Stimulated activated memory B cell treated with anti-CD40 and anti-IgM and Interleukin-4, amounts not matched to agents 10 μg/mL and 1 μg/mL and 100 μg/mL, for 72 hours (primary cell): ENCODE measurements at regions not wholly inside any gene's neighbourhood (a gene's known extent, or its start where the extent isn't known, plus 50 kb on each side); places are given as distances from the start of the nearest gene placed in this dataset.
"Not testable (repeated sequence)": the region's sequence is repeated elsewhere in the genome, so short reads cannot be mapped to it uniquely, and the experiment has no call there.

Experiments used
- ATAC-seq: fragments of 150-1000 bp; cut with Tn5 transposase; 2 replicates; pipeline ENCODE4 v1.10.0; 2021
- H3K27ac Mint-ChIP-seq: one replicate; pipeline ENCODE4 v1.8.0; 2022; ENCODE audit warnings: mild to moderate bottlenecking, mixed read lengths
- H3K27me3 Mint-ChIP-seq: one replicate; pipeline ENCODE4 v1.8.0; 2022; ENCODE audit warnings: mixed read lengths
- H3K36me3 Mint-ChIP-seq: one replicate; pipeline ENCODE4 v1.8.0; 2022; ENCODE audit warnings: mixed read lengths
- H3K4me1 Mint-ChIP-seq: one replicate; pipeline ENCODE4 v1.8.0; 2022; ENCODE audit warnings: mixed read lengths
- H3K4me3 Mint-ChIP-seq: one replicate; pipeline ENCODE4 v1.8.0; 2022; ENCODE audit warnings: mild to moderate bottlenecking, moderate library complexity, mixed read lengths
- H3K9me3 Mint-ChIP-seq: one replicate; pipeline ENCODE4 v1.8.0; 2022; ENCODE audit warnings: mixed read lengths

GRCh38 chr4:10388146-10388545 is 69.1 kb downstream of the ZNF518B start:
- H3K27ac Mint-ChIP-seq, ATAC-seq, H3K36me3 Mint-ChIP-seq, H3K4me1 Mint-ChIP-seq, H3K4me3 Mint-ChIP-seq, H3K27me3 Mint-ChIP-seq: not testable (repeated sequence)
- H3K9me3 Mint-ChIP-seq = peaks cover 11% of the 10 kb centered on the region

GRCh38 chr4:10385994-10386394 is 71.2 kb downstream of the ZNF518B start:
- ATAC-seq = no peak
- no peak overlapping the region for H3K27ac Mint-ChIP-seq

GRCh38 chr4:10384974-10385373 is 72.3 kb downstream of the ZNF518B start:
- Mint-ChIP-seq H3K9me3 (no peaks in the 10 kb centered on the region), H3K27me3 (no peaks in the 10 kb centered on the region), H3K4me3 (no peak overlapping the region), H3K4me1 (no peaks in the 10 kb centered on the region), H3K27ac (no peak overlapping the region), H3K36me3 (no peaks in the 10 kb centered on the region)
- ATAC-seq = no peak

More at GRCh38 chr4:10385994-10386394, 71.2 kb downstream of the ZNF518B start:
- Mint-ChIP-seq H3K4me3 (no peak overlapping the region), H3K36me3 (no peaks in the 10 kb centered on the region), H3K4me1 (no peaks in the 10 kb centered on the region), H3K27me3 (no peaks in the 10 kb centered on the region), H3K9me3 (peaks cover 2% of the 10 kb centered on the region)

- Mint-ChIP-seq H3K36me3 (no peaks in the 10 kb centered on the region), H3K27ac (no peak overlapping the region), H3K4me3 (no peak overlapping the region), H3K27me3 (no peaks in the 10 kb centered on the region), H3K9me3 (no peaks in the 10 kb centered on the region), H3K4me1 (no peaks in the 10 kb centered on the region)
- ATAC-seq = no peak
Measured at GRCh38 chr4:10383417-10383816, 73.8 kb downstream of the ZNF518B start.

DNA sequence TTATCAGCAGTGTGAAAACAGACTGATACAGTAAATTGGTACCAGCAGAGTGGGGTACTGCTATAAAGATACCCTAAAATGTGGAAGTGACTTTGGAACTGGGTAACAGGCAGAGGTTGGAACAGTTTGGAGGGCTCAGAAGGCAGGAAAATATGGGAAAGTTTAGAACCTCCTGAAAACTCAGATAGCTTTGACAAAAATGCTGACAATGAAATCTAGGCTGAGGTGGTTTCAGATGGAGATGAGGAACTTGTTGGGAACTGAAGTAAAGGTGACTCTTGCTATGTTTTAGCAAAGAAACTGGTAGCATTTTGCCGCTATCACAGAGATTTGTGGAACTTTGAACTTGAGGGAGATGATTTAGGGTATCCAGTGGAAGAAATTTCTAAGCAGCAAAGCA is 75.1 kb downstream of the ZNF518B start:
- H3K4me1 Mint-ChIP-seq, H3K27me3 Mint-ChIP-seq, H3K27ac Mint-ChIP-seq, H3K36me3 Mint-ChIP-seq, ATAC-seq, H3K4me3 Mint-ChIP-seq, H3K9me3 Mint-ChIP-seq: not testable (repeated sequence)

- no peak for ATAC-seq
- H3K27ac Mint-ChIP-seq = no peak overlapping the region
Measured at GRCh38 chr4:10381146-10381545, 76.1 kb downstream of the ZNF518B start.

DNA sequence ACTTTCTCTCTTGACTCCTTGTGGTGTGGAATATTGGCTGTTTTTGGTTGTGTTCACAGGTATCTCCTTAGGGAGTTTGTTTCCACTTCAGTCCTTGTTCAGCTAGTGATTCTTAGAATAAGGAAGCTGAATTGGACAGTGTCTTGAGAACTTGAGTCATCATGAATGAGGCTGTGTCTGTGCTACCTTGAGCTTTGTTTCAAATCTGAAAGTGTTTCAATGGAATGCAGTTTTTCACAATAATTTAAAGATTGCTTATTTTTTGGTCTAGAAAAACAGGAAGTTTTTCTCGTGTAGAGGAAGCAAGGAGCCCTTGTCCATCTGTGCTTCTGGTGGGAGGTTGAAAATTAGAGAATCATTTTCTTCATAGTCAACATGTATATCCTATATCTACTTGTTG is 76.5 kb downstream of the ZNF518B start:
- no peak for ATAC-seq
- H3K4me1 Mint-ChIP-seq = no peaks in the 10 kb centered on the region
- H3K27ac Mint-ChIP-seq = no peak overlapping the region
- no peaks in the 10 kb centered on the region for H3K9me3 Mint-ChIP-seq
- H3K4me3 Mint-ChIP-seq = no peak overlapping the region
- H3K27me3 Mint-ChIP-seq = no peaks in the 10 kb centered on the region
- H3K36me3 Mint-ChIP-seq = no peaks in the 10 kb centered on the region

More at GRCh38 chr4:10381146-10381545, 76.1 kb downstream of the ZNF518B start:
- H3K27me3 Mint-ChIP-seq = no peaks in the 10 kb centered on the region
- H3K4me3 Mint-ChIP-seq = no peak overlapping the region
- no peaks in the 10 kb centered on the region for H3K36me3 Mint-ChIP-seq
- H3K9me3 Mint-ChIP-seq = no peaks in the 10 kb centered on the region
- H3K4me1 Mint-ChIP-seq = no peaks in the 10 kb centered on the region

- no peaks in the 10 kb centered on the region for H3K36me3 Mint-ChIP-seq
- ATAC-seq = no peak
- H3K9me3 Mint-ChIP-seq = no peaks in the 10 kb centered on the region
- no peaks in the 10 kb centered on the region for H3K4me1 Mint-ChIP-seq
- H3K4me3 Mint-ChIP-seq = no peak overlapping the region
- no peak overlapping the region for H3K27ac Mint-ChIP-seq
- no peaks in the 10 kb centered on the region for H3K27me3 Mint-ChIP-seq
Measured at GRCh38 chr4:10371869-10372471, 85.3 kb downstream of the ZNF518B start.

DNA sequence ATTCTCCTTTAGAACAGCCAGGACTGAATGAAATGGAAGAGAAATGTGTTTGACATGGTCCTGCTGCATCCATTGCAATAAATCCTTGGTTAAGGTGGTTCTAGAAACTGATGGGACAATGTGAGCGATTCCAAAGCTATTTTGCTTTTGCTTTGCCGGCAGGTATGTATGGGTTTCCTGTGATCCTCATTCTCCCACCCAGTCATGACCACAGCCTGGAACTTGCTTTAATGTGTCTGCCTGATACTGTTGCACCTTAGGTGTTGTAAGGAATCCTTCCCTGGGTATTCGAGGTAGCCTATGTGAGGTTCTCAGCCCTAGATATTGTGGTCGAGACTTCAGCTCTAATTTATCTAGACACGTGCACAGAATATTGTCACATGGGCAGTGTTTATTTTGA is 86.1 kb downstream of the ZNF518B start:
- Mint-ChIP-seq H3K27me3 (no peaks in the 10 kb centered on the region), H3K36me3 (no peaks in the 10 kb centered on the region), H3K9me3 (no peaks in the 10 kb centered on the region), H3K27ac (no peak overlapping the region), H3K4me3 (no peak overlapping the region), H3K4me1 (no peaks in the 10 kb centered on the region)
- ATAC-seq = no peak

DNA sequence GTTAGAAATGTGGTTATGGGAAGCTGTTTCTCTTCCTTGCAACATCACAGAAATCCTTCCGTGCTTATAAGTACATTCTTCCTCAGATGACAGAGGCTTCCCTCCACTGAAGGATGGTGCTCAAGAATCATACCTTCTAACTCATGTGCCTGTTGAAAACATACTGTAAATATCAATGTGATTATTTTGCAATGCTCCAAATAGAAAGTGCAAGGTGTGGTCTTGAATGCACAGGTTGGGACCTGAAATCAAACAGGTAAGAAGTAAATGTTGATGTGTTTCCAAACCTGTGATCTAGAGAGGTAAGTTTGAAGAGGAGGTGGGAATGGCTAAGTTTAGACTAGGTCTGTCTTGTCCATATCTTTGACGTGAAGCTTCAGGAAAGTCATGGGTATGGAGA is 87.7 kb downstream of the ZNF518B start:
- ATAC-seq = no peak
- Mint-ChIP-seq H3K4me3 (no peak overlapping the region), H3K27me3 (no peaks in the 10 kb centered on the region), H3K36me3 (no peaks in the 10 kb centered on the region), H3K4me1 (no peaks in the 10 kb centered on the region), H3K9me3 (no peaks in the 10 kb centered on the region), H3K27ac (no peak overlapping the region)

DNA sequence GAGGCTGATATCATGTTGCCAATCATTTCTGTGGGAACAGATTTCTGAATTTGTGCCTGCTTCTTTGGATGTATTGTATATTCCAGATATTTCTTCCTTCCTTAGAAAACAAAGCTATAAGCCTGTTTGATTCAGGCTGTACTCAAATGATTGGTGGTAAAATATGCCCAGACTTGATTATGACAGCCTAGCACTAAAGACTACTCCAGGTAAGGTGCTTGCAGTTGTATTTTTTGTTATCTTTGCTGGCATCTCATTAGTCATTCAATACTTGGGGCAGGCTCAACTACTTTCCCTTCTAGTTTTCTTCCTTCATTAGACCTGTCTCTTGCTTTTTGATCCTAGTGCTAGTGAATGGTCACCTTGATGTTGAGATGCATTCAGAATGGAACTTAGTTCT is 90.6 kb downstream of the ZNF518B start:
- Mint-ChIP-seq H3K4me1 (no peaks in the 10 kb centered on the region), H3K36me3 (no peaks in the 10 kb centered on the region), H3K27me3 (peaks cover 20% of the 10 kb centered on the region), H3K27ac (no peak overlapping the region), H3K4me3 (no peak overlapping the region), H3K9me3 (no peaks in the 10 kb centered on the region)
- no peak for ATAC-seq

GRCh38 chr4:10364194-10364593 is 93.0 kb downstream of the ZNF518B start:
- no peaks in the 10 kb centered on the region for H3K9me3 Mint-ChIP-seq
- H3K4me1 Mint-ChIP-seq = no peaks in the 10 kb centered on the region
- H3K27me3 Mint-ChIP-seq = peaks cover 30% of the 10 kb centered on the region
- H3K27ac Mint-ChIP-seq = no peak overlapping the region
- ATAC-seq = no peak
- H3K4me3 Mint-ChIP-seq = no peak overlapping the region
- no peaks in the 10 kb centered on the region for H3K36me3 Mint-ChIP-seq

- peaks cover 32% of the 10 kb centered on the region for H3K27me3 Mint-ChIP-seq
- H3K4me3 Mint-ChIP-seq = no peak overlapping the region
- H3K27ac Mint-ChIP-seq = no peak overlapping the region
- H3K4me1 Mint-ChIP-seq = no peaks in the 10 kb centered on the region
- peaks cover 6% of the 10 kb centered on the region for H3K36me3 Mint-ChIP-seq
- peaks cover 4% of the 10 kb centered on the region for H3K9me3 Mint-ChIP-seq
- ATAC-seq = no peak
Measured at GRCh38 chr4:10354746-10355145, 102.5 kb downstream of the ZNF518B start.

DNA sequence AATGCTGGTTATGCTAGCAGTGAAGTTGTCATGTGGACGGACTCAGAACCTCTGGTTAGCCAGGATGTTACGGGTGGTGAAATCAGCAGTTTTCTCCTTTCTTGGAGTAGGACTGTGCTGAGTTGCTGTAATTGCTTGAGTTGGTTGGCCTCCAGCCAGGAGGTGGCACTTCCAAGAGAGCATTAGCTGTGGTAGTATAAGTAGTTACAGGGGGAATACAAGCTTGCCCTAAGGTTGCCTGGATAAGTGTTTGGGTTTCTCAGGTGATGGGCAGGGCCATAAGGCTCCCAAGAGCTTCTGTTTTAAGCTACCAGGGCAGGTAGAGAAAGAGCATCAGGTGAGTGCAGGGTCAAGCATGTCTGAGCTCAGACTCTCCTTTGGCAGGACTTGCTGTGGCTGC is 103.0 kb downstream of the ZNF518B start:
- peaks cover 6% of the 10 kb centered on the region for H3K36me3 Mint-ChIP-seq
- no peak overlapping the region for H3K27ac Mint-ChIP-seq
- peaks cover 32% of the 10 kb centered on the region for H3K27me3 Mint-ChIP-seq
- peaks cover 4% of the 10 kb centered on the region for H3K9me3 Mint-ChIP-seq
- H3K4me1 Mint-ChIP-seq = no peaks in the 10 kb centered on the region
- H3K4me3 Mint-ChIP-seq = no peak overlapping the region
- no peak for ATAC-seq

- no peak overlapping the region for H3K4me3 Mint-ChIP-seq
- ATAC-seq = no peak
- no peak overlapping the region for H3K27ac Mint-ChIP-seq
- H3K9me3 Mint-ChIP-seq = peaks cover 4% of the 10 kb centered on the region
- H3K4me1 Mint-ChIP-seq = no peaks in the 10 kb centered on the region
- H3K36me3 Mint-ChIP-seq = peaks cover 6% of the 10 kb centered on the region
- peaks cover 23% of the 10 kb centered on the region for H3K27me3 Mint-ChIP-seq
Measured at GRCh38 chr4:10353110-10353509, 104.1 kb downstream of the ZNF518B start.

- H3K27ac Mint-ChIP-seq = no peak overlapping the region
- H3K4me3 Mint-ChIP-seq = no peak overlapping the region
- no peak for ATAC-seq
- no peaks in the 10 kb centered on the region for H3K9me3 Mint-ChIP-seq
- H3K36me3 Mint-ChIP-seq = no peaks in the 10 kb centered on the region
- no peaks in the 10 kb centered on the region for H3K4me1 Mint-ChIP-seq
- H3K27me3 Mint-ChIP-seq = no peaks in the 10 kb centered on the region
Measured at GRCh38 chr4:10348241-10348640, 109.0 kb downstream of the ZNF518B start.

DNA sequence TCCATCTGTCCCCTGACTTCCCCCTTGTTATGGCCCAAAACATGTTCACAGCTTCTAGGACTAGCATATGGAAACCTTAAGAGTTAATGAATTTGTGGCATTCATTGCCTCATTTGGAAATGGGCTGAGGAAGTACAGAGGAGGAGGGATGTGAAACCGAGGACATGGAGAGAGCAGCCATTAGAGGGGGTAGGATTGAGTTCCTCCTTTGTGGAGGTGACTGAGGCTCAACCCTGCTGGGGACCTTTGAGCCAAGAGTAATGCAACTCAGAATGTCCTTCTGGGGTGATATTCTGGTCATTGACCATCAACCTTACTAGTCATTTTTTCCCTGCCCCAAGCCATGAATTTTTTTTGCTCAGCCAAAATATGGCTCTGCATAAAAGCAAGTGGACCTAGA is 109.4 kb downstream of the ZNF518B start:
- Mint-ChIP-seq H3K4me3 (no peak overlapping the region), H3K27ac (no peak overlapping the region), H3K4me1 (no peaks in the 10 kb centered on the region), H3K27me3 (no peaks in the 10 kb centered on the region), H3K9me3 (no peaks in the 10 kb centered on the region), H3K36me3 (no peaks in the 10 kb centered on the region)
- no peak for ATAC-seq
